ENCODE measurements at regions not wholly inside any gene's neighbourhood (a gene's known extent, or its start where the extent isn't known, plus 50 kb on each side); places are given as distances from the start of the nearest gene placed in this dataset.

DNA sequence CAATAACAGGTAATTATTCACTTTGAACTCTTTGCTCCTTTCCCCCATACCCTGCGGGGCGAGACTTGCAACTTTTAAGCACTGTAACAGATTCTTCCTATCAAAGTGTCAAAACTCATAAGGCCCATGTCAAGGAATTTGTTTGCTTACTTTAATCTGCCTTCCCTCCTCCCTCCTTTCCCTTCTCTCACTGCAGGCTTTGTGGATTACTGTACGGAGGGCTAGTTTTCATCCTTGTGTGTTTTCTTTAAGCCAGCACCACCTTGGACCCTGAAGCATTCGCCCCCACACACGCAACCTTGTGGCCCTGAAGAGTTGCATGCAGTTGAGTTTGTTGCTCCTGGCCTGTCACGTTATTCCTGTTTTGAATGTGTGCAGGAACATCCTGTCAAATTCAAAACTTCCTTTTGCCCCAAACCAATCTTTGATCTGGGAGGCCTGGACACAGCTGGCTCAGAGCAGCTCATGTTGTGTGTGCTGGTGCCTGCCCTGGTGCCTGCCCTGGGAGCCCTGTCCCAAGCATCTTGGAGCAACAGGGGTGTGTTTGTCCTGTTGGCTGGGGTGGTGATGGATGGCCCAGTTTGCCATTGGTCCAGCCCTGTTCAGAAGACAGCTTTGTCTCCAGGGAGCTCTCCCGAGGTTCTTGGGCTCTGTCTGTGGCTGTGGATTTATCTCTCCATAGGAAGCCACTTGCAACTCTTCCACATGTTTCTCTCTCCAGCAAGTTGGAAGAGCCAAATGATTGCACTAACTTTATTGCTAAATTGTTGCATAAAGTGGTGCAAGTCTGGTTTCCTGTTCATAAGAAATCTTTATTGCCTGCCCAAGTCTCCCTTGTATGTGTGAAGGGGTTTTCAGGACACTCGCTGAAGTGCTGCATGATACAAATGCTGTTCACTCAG is 199.6 kb downstream of the VAPA start:
- TF ChIP-seq, protein P1, sequence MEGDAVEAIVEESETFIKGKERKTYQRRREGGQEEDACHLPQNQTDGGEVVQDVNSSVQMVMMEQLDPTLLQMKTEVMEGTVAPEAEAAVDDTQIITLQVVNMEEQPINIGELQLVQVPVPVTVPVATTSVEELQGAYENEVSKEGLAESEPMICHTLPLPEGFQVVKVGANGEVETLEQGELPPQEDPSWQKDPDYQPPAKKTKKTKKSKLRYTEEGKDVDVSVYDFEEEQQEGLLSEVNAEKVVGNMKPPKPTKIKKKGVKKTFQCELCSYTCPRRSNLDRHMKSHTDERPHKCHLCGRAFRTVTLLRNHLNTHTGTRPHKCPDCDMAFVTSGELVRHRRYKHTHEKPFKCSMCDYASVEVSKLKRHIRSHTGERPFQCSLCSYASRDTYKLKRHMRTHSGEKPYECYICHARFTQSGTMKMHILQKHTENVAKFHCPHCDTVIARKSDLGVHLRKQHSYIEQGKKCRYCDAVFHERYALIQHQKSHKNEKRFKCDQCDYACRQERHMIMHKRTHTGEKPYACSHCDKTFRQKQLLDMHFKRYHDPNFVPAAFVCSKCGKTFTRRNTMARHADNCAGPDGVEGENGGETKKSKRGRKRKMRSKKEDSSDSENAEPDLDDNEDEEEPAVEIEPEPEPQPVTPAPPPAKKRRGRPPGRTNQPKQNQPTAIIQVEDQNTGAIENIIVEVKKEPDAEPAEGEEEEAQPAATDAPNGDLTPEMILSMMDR (conservative IDR thresholded peaks at IDR 0.05; ENCODE audit: low read depth, low read length): no peak
- DNase-seq (ENCODE audit: low read depth): no peak
- H3K4me3 ChIP-seq (ENCODE audit: low read length): no peak overlapping the region

DNA sequence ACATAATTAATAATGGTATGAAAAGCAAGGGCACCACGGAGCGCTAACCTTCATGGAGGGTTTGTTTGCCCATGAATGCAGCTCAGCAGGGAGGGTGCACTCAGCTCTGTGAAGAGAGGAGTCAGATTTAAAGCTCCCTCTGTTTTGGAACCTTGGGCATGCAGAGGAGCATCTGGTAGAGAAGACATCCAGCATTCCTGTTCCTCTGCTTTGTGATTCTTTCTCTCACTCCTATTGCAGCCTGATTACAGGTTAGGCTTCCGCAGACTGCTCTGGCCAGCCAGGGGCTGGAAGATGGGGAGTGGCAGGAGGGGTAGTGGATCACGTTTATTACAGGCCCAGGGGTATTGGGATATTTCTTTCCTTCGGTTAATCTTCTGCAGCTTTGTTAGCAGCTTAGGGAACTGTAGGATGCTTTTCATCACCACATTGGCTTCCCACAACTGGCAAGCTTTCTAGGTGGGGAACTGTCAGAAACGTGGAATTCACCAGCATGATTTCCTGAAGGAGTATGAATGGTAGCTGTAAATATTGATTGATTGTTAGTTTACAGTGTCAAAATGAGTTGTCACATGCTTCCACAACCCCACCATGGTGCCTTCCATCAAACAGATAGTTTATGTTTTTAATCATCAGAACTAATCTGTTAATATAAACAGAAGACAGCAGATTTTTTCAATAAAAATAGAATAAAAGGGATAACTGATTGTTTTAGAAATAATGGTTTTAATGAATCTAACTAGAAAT is 201.1 kb downstream of the VAPA start:
- TF ChIP-seq, protein P1 (conservative IDR thresholded peaks at IDR 0.05; ENCODE audit: low read depth, low read length): no peak
- H3K4me3 ChIP-seq (ENCODE audit: low read length): no peak overlapping the region
- DNase-seq (ENCODE audit: low read depth): no peak

- DNase-seq (ENCODE audit: low read depth): no peak
- no peak overlapping the region for H3K4me3 ChIP-seq (ENCODE audit: low read length)
- TF ChIP-seq, protein P1 (conservative IDR thresholded peaks at IDR 0.05; ENCODE audit: low read depth, low read length): no peak
These were observed 202.8 kb downstream of the VAPA start for GRCh38 chr18:10116574-10116973.

- DNase-seq (ENCODE audit: low read depth): no peak
- TF ChIP-seq, protein P1 (conservative IDR thresholded peaks at IDR 0.05; ENCODE audit: low read depth, low read length): no peak
- H3K4me3 ChIP-seq (ENCODE audit: low read length): no peak overlapping the region
These were observed 205.7 kb downstream of the VAPA start for GRCh38 chr18:10119528-10119927.

DNA sequence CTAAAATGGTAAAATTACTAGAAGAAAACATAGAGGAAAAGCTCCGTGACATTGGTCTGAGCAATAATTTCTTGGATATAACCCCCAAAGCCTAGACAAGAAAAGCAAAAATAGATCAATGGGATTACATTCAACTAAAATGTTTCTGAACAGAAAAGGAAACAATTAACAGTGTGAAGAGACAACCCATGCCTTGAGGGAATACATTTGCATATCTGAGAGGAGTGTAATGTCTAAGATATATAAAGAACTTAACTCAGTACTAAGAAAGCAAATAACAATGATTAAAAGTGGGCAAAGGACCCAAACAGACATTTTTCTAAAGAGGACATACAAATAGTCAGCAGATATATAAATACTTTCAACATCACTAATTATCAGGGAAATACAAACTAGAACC is 206.2 kb downstream of the VAPA start:
- no peak overlapping the region for H3K4me3 ChIP-seq (ENCODE audit: low read length)
- TF ChIP-seq, protein P1 (conservative IDR thresholded peaks at IDR 0.05; ENCODE audit: low read depth, low read length): no peak
- DNase-seq (ENCODE audit: low read depth): no peak

DNA sequence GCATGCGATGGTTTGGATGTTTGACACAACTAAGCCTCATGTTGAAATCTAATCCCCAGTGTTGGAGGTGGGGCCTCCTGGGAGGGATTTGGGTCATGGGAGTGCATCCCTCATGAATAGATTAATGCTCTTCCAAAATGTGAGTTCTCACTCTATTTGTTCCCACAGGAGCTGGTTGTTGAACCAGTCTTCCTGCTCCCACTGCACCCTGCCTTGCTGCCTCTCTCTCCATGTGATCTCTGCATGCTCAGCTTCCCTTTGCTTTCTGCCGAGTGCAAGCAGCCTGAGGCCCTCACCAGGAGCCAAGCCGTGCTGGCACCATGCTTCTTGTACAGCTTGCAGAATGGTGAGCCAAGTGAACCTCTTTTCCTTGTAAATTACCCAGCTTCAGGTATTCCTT is 206.8 kb downstream of the VAPA start:
- DNase-seq (ENCODE audit: low read depth): no peak
- TF ChIP-seq, protein P1 (conservative IDR thresholded peaks at IDR 0.05; ENCODE audit: low read depth, low read length): no peak
- H3K4me3 ChIP-seq (ENCODE audit: low read length): no peak overlapping the region
